ENCODE measurements at regions not wholly inside any gene's neighbourhood (a gene's known extent, or its start where the extent isn't known, plus 50 kb on each side); places are given as distances from the start of the nearest gene placed in this dataset.

DNA sequence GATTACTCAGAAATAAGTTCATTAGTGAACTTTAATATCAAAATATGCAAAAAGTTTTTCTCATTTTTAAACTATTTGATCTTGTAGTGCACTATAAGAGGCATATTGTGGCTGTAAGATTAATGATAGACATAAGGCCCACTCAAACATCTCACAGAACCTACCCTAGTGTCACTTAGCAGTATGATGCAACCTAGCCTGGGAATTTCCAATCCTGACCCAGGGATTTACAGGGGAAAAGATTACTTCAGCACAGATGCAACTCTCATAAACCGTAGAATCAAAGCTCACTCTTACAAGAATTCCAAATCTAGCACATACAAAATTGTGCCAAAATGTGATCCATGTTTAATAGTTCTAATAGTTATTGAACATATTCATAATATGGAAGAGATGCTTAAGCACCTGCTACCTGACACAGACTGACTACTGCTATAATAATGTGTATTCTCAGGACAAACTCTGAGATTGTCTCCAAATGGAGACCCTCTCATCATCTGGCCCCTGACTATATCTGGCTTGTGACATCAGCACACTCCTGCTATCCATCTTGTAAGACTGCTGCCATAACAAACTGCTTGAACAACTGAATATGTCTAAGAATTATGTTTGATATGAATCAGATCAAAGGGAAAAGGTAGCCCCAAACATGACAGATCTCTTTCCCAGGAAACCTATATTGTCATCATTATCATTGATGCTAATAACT is 271.9 kb downstream of the PABPC4L start:
- Histone ChIP-seq H3K18ac (ENCODE audit: insufficient read length, low read depth, low read length) (no peak overlapping the region), H4K91ac (ENCODE audit: insufficient read length, low read depth, low read length) (no peak overlapping the region), H3K23ac (ENCODE audit: insufficient read length, low read depth, low read length) (no peak overlapping the region), H3K9ac (ENCODE audit: extremely low read depth, insufficient read length, low read length) (no peak overlapping the region), H2BK20ac (ENCODE audit: low read depth, low read length, poor library complexity, severe bottlenecking) (no peak overlapping the region), H3K4ac (ENCODE audit: low read depth, low read length) (no peak overlapping the region), H4K20me1 (ENCODE audit: control insufficient read depth, insufficient read depth, insufficient read length) (no peaks in the 10 kb centered on the region), H2BK15ac (ENCODE audit: low read depth, low read length) (no peak overlapping the region), H3K23me2 (ENCODE audit: insufficient read length, low read depth, low read length, poor library complexity, severe bottlenecking) (no peaks in the 10 kb centered on the region), H3K79me1 (ENCODE audit: insufficient read depth, low read depth, low read length, poor library complexity, severe bottlenecking) (no peaks in the 10 kb centered on the region), H4K5ac (ENCODE audit: insufficient read length, low read depth, low read length) (no peak overlapping the region), H3T11ph (ENCODE audit: low read length) (no peak overlapping the region), H2AK5ac (ENCODE audit: insufficient read length, low read length) (no peak overlapping the region), H2BK12ac (ENCODE audit: insufficient read length, low read depth, low read length) (no peak overlapping the region), H3K79me2 (ENCODE audit: insufficient read depth, low read length) (no peaks in the 10 kb centered on the region), H3K9me3 (ENCODE audit: control insufficient read depth, low read depth, low read length) (no peaks in the 10 kb centered on the region), H2AFZ (ENCODE audit: low read length) (no peak overlapping the region), H4K8ac (replicated peaks; ENCODE audit: insufficient read length, low read depth, low read length) (no peak overlapping the region), H2BK120ac (ENCODE audit: low read depth, low read length, poor library complexity, severe bottlenecking) (no peak overlapping the region), H3K27me3 (ENCODE audit: insufficient read depth, low read length) (no peaks in the 10 kb centered on the region), H3K14ac (ENCODE audit: insufficient read depth, low read length) (no peak overlapping the region), H2BK5ac (ENCODE audit: insufficient read length, low read length) (no peak overlapping the region), H3K4me1 (ENCODE audit: insufficient read depth, low read length) (no peaks in the 10 kb centered on the region), H3K4me2 (ENCODE audit: insufficient read depth, insufficient read length, low read length) (no peak overlapping the region), H3K27ac (ENCODE audit: insufficient read length, low read depth, low read length) (no peak overlapping the region), H3K56ac (ENCODE audit: insufficient read length, low read depth, low read length) (no peak overlapping the region)
- Mint-ChIP-seq H3K9me3 (no peaks in the 10 kb centered on the region), H3K4me1 (peaks cover 4% of the 10 kb centered on the region in 2 experiments; a peak in 2 of 4 replicates), H3K27ac (peak overlapping the region in 1 of 3 experiments; percentile 66; a peak in 2 of 7 replicates), H3K27me3 (ENCODE audit: low read depth) (no peaks in the 10 kb centered on the region), H3K4me3 (no peak overlapping the region), H3K36me3 (ENCODE audit: insufficient read depth in 1 of 3, low read depth in 3 of 3) (no peaks in the 10 kb centered on the region)
- WGBS (ENCODE audit: extremely low coverage, insufficient read length, low lambda C conversion rate), result no CpG with 5 or more reads among the region's 1 CpG
- DNase-seq, result no peak
- TF ChIP-seq, protein P1, sequence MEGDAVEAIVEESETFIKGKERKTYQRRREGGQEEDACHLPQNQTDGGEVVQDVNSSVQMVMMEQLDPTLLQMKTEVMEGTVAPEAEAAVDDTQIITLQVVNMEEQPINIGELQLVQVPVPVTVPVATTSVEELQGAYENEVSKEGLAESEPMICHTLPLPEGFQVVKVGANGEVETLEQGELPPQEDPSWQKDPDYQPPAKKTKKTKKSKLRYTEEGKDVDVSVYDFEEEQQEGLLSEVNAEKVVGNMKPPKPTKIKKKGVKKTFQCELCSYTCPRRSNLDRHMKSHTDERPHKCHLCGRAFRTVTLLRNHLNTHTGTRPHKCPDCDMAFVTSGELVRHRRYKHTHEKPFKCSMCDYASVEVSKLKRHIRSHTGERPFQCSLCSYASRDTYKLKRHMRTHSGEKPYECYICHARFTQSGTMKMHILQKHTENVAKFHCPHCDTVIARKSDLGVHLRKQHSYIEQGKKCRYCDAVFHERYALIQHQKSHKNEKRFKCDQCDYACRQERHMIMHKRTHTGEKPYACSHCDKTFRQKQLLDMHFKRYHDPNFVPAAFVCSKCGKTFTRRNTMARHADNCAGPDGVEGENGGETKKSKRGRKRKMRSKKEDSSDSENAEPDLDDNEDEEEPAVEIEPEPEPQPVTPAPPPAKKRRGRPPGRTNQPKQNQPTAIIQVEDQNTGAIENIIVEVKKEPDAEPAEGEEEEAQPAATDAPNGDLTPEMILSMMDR (conservative IDR thresholded peaks at IDR 0.05), result no peak

Measured in H9 (cell line).